ENCODE measurements at regions not wholly inside any gene's neighbourhood (a gene's known extent, or its start where the extent isn't known, plus 50 kb on each side); places are given as distances from the start of the nearest gene placed in this dataset.

DNA sequence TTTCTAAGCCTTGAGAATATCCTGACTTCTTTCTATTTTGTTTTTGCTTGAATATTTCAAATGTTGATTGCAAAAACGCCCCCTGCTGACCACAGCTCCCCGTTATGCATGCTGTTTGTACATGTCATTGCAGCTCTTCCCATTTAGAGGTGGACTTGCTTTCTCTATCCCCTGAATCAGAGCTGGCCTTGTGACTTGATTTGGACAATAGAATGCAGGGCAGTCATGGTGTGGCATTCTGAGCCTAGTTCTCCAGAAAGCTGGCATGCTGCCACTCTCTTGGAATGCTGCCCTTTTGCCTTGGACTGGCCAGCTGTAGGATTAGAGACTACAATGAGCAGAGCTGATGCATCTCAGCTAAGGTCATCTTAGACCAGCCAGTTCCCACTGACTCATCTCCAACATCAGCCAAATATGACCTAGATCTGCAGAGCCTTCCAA is 1561.5 kb downstream of the MRPL39 start:
- no peak for DNase-seq

- DNase-seq: no peak
Measured at GRCh38 chr21:24045373-24045772, 1561.9 kb downstream of the MRPL39 start.

DNA sequence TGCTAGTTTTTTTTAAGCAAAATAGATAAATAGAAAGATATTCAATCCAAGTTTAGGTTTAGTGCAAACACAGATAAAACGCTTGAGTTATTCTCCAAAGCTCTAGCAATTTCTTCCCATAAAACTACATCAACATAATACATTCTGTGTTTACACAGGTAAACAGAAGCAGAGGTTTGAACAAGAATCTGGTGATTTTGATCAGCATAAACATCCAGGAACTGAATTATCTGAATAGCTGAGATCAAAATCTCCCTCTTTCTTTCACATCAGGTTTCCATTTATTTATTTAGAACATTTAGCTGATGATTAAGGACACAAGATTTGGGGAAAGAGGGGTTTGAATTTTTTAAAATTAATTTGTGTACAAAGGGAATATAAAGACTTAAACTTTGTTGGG is 1564.6 kb downstream of the MRPL39 start:
- DNase-seq: no peak

- DNase-seq: no peak
Measured at GRCh38 chr21:24032709-24033232, 1574.5 kb downstream of the MRPL39 start.

DNA sequence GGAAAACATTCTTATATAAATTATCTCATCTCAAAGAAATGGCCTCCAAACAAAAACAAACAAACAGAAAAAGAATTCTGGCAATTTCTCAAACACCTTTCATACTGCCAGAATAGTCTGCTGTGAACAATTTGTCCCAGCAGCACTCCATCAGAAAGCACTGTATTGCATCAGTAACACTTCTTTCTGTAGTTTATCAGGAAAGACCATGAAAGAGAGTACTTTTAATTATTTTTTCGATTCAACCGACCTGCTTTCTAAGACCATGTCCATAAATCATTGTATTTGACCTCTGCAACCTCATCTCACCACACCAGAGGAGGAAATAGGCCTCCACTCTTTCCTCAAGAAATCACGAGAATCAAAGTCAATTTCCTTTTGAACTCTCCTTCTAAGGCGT is 1579.9 kb downstream of the MRPL39 start:
- DNase-seq: no peak

GRCh38 chr21:24025101-24025500 is 1582.2 kb downstream of the MRPL39 start:
- DNase-seq: no peak

DNA sequence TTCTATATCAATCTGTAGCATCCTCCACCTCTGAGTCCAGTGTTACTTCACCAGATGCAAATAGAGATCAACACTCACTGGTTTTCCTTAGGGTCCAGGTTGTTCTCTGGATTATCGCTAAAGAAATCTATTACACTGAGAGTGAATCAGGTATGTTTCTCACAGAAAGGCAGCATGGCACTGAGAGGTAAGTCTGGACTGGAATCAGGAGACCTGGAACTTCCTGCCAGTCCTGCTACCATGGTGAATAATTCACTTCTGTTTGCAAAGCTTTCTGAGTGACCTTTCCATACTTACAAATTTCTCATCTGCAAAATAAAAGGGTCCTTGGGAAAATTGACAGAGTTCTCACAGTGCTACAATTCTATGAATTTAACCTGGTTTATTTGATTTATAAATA is 1583.3 kb downstream of the MRPL39 start:
- peak; percentile 29 for DNase-seq

GRCh38 chr21:24023402-24023801 is 1583.9 kb downstream of the MRPL39 start:
- DNase-seq: peak; percentile 39

DNA sequence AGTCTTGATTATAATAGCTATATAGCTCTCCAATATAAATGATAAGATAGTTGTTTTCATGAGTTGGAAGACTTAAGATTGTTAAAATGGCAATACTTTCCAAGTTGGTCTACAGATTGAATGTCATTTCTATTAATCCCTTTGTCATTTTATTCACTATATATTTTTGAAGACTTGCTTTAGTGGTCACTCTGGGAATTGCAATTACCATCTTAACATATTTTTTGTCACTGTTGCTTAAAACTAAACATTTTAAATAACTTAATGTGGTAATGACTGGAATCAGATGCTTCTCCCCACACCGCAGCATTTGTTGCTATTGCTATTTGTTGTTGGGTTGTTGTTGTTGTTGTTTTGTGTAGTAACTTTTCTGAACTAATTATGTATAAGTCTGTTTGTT is 1592.9 kb downstream of the MRPL39 start:
- DNase-seq: no peak

DNA sequence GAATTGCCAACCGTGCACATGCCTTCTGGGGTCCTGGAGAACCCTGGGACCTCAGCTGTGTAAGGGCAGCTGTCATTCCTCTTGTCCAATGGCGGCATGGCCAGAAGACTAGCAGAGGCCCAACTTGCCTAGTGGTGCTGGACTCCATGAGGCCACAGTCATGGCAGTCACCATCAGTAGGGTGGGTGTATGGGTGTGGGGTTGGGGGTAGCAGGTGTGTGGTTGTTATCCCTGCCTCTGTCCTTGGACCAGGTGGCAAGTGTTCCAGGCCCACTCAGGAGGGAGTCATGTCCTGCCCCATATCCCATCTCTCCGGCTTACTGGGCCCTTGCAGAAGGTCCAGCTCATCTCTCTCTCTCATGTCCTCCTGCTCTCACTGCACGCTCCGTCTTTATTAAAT is 1596.2 kb downstream of the MRPL39 start:
- DNase-seq: no peak

DNA sequence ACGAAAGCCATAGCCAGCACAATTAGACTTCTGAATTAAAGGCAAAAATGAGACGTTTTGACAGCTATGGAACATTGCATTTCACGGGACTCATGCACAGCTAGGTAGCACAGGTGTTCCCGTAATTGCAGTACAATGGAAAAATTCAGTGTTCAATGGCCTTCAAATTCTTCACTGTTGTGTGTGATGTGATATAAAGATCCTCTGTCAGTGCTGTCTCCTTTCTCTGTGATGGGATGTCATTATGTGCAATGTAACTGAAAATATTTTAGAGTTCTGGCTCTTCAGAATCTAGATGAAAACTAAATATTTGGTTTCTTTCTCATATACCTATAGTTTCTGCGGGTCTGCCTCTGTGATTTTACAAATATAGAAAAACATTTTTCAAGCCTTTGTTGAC is 1599.7 kb downstream of the MRPL39 start:
- no peak for DNase-seq

- no peak for DNase-seq
Measured at GRCh38 chr21:23986987-23987386, 1620.3 kb downstream of the MRPL39 start.

DNA sequence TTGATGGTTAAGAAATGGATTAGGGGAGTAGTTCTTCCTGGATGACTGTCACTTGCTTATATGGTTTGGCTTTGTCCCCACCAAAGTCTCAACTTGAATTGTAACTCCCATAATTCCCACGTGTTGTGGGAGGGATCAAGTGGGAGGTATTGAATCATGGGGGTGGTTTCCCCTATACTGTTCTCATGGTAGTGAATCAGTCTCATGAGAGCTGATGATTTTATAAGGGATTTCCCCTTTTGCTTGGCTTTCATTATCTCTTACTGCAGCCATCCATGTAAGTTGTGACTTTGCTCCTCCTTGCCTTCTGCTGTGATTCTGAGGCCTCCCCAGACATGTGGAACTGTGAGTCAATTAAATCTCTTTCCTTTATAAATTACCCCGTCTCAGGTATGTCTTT is 1621.1 kb downstream of the MRPL39 start:
- no peak for DNase-seq

- DNase-seq: no peak
Measured at GRCh38 chr21:23982546-23982945, 1624.7 kb downstream of the MRPL39 start.

DNA sequence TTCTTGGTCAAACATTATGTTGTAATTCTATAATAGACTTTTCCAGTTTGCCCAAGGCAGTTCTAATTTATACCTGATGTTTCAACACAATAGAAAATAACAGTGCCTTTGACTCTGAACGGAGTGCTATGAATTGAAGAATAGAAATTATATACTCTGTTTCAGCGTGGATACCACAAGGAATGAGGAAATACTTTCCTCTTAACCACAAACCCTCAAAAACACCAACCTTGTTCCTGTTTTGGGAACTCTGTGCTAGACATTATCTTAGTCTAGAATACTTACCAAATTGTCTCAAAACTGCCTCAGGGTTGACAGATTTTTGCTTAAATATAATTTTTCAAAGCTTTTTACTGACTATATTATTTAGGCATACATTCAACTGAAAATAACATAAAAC is 1629.3 kb downstream of the MRPL39 start:
- no peak for DNase-seq

DNA sequence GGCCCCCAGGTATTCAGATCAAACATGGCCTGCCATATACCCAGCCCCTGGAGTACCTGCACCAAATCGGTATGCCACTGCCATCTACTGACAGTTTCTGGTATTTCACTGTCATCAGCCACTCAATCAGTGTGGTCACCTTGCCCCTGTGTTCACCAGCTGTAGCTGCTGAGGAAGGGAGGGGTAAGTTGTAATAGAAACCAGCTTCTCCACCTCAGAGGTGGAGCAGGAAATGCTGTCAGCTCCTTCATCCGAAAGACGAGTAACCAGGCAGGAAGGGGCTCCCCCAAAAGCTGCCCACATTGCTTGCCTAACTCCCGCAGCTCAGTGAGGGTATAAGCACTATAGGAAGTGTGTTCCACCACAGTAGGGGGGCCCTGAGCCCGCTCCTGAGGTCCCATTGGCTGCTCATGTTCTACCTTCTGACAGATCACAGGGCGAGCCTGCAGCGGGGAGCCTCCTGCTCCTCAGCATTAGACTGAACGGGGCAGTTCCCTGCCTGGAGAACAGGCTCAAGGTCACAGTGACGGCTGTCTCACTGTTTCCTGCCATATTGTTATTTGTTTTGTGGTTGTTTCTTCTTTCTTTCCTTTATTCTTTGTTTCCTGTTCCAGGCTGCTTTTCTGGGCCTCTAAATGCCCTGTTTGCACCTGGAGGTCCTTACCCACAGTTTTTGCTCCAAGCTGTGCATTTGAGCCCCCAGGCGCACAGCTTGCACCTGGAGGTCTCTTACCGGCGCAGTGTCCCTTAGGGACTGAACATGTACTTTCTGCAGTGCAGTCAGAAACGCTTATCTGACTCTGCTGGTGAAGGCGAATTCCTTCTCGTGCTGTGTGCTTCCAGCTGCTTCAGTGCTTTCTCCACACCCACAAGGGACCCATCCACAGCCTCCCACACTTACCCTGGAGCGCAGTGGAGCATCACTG is 1638.3 kb downstream of the MRPL39 start:
- peak; percentile 86 for DNase-seq

- DNase-seq: peak; percentile 21
Measured at GRCh38 chr21:23968008-23968407, 1639.3 kb downstream of the MRPL39 start.

- DNase-seq: no peak
Measured at GRCh38 chr21:23963454-23963853, 1643.8 kb downstream of the MRPL39 start.

- DNase-seq: no peak
Measured at GRCh38 chr21:23960769-23961168, 1646.5 kb downstream of the MRPL39 start.

GRCh38 chr21:23955135-23955843 is 1652.0 kb downstream of the MRPL39 start:
- DNase-seq: no peak

GRCh38 chr21:23952269-23952668 is 1655.0 kb downstream of the MRPL39 start:
- DNase-seq: no peak

DNA sequence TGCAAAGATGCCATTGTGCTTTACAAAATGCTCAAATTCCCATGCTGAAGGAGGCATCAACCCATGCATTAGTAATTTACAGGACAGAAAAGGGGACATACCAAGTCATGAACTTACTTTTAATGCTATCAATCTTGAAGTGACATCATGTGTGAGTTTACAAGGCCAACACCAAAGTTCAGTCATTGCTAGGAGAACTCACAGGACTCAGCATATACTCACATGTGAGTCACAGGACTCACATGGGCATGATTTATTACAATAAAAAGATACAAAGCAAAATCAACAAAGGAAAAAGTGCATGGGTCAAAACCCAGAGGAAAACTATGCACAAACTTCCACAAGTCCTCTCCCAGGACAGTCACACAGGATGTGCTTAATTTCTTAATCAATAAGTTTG is 1656.0 kb downstream of the MRPL39 start:
- no peak for DNase-seq

- DNase-seq: no peak
Measured at GRCh38 chr21:23950344-23950743, 1656.9 kb downstream of the MRPL39 start.

DNA sequence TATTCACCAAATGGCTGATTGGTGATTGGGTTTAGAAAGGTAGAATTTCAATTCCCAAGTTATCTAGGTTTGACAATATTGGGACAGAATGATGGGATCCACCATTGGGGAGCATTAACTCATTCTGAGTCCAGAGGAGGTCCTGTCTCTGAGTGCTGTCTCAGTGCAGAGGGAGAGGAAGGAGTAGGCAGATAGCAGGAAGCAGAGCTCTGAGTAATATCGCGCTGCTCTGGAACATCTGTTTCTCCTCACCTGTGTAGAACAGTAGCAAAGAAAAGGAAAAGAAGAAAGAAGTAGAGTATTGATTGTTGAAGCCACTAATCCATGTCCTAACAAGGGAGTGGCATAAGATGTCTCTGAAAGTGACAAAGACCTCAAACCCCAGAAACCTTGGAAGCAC is 1657.8 kb downstream of the MRPL39 start:
- no peak for DNase-seq
